Esophagus squamous epithelium (tissue), 4 donors: ENCODE measurements at regions not wholly inside any gene's neighbourhood (a gene's known extent, or its start where the extent isn't known, plus 50 kb on each side); places are given as distances from the start of the nearest gene placed in this dataset.

Source experiments
- POLR2A ChIP-seq, 4 donors: fragments of 450-650 bp; IDR thresholded peaks; one replicate each; pipeline ENCODE4 v1.6.1; 2017; ENCODE audit warnings: antibody characterized with exemption in 4 of 4, mild to moderate bottlenecking in 4 of 4, moderate library complexity in 3 of 4
- TF ChIP-seq, protein P1 (sequence below), 6 experiments: fragments of 450-650 bp in 4 of 6; fragments of 200-600 bp in 2 of 6; sonication (generic) in 2 of 6; IDR thresholded peaks; one replicate each; pipeline ENCODE4 v1.5.1; 2016 to 2019; ENCODE audit warnings: antibody characterized with exemption in 6 of 6, mild to moderate bottlenecking in 4 of 6, moderate library complexity in 4 of 6

- TF ChIP-seq, protein P1, sequence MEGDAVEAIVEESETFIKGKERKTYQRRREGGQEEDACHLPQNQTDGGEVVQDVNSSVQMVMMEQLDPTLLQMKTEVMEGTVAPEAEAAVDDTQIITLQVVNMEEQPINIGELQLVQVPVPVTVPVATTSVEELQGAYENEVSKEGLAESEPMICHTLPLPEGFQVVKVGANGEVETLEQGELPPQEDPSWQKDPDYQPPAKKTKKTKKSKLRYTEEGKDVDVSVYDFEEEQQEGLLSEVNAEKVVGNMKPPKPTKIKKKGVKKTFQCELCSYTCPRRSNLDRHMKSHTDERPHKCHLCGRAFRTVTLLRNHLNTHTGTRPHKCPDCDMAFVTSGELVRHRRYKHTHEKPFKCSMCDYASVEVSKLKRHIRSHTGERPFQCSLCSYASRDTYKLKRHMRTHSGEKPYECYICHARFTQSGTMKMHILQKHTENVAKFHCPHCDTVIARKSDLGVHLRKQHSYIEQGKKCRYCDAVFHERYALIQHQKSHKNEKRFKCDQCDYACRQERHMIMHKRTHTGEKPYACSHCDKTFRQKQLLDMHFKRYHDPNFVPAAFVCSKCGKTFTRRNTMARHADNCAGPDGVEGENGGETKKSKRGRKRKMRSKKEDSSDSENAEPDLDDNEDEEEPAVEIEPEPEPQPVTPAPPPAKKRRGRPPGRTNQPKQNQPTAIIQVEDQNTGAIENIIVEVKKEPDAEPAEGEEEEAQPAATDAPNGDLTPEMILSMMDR (IDR thresholded peaks at IDR 0.05) = no peak
- no peak for TF ChIP-seq POLR2A (IDR thresholded peaks at IDR 0.05)
Measured at GRCh38 chr17:71033336-71033735, 864.0 kb downstream of the KCNJ2 start.
